MM.1S (cell line): ENCODE measurements at regions not wholly inside any gene's neighbourhood (a gene's known extent, or its start where the extent isn't known, plus 50 kb on each side); places are given as distances from the start of the nearest gene placed in this dataset.

Experiments used
- EZH2 ChIP-seq: fragments of 300-600 bp; sonication (generic); optimal IDR thresholded peaks from 2 replicates; pipeline ENCODE3; 2017; ENCODE audit warnings: low read depth, mild to moderate bottlenecking, antibody characterized with exemption, low read length, mixed read lengths
- EZH2phosphoT487 ChIP-seq: fragments of 300-600 bp; sonication (generic); IDR thresholded peaks from 2 replicates; pipeline ENCODE4 v1.6.1; 2018; ENCODE audit warnings: antibody characterized with exemption, low read length
- TF ChIP-seq, protein P1 (sequence below): fragments of 300-600 bp; sonication (generic); IDR thresholded peaks from 2 replicates; pipeline ENCODE4 v1.5.1; 2016; ENCODE audit warnings: antibody characterized with exemption, low read length, mixed read lengths

DNA sequence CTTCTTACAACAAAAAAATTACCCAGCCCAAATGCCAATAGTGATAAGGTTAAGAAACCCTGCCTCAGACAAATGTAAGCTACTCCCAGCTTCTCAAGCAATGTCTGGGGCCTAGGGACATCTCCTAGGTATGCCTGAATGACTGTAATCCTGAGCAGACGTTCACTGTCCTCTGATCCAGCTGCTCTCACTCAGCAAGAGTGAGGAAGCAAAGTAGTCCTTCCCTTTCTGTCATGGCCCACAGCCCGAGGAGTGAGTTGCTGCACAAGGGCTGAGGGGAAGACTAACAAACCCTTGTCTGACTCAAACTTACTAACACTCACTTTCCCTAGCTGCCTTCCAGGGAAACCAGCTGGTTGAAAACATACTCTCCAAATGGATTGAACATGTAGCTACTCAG, 124.9 kb upstream of the TNFSF4 start:
- TF ChIP-seq, protein P1, sequence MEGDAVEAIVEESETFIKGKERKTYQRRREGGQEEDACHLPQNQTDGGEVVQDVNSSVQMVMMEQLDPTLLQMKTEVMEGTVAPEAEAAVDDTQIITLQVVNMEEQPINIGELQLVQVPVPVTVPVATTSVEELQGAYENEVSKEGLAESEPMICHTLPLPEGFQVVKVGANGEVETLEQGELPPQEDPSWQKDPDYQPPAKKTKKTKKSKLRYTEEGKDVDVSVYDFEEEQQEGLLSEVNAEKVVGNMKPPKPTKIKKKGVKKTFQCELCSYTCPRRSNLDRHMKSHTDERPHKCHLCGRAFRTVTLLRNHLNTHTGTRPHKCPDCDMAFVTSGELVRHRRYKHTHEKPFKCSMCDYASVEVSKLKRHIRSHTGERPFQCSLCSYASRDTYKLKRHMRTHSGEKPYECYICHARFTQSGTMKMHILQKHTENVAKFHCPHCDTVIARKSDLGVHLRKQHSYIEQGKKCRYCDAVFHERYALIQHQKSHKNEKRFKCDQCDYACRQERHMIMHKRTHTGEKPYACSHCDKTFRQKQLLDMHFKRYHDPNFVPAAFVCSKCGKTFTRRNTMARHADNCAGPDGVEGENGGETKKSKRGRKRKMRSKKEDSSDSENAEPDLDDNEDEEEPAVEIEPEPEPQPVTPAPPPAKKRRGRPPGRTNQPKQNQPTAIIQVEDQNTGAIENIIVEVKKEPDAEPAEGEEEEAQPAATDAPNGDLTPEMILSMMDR: no peak
- TF ChIP-seq EZH2: no peak
- TF ChIP-seq EZH2phosphoT487: no peak
